SK-N-SH (cell line): ENCODE measurements at regions not wholly inside any gene's neighbourhood (a gene's known extent, or its start where the extent isn't known, plus 50 kb on each side); places are given as distances from the start of the nearest gene placed in this dataset.

Experiments used
- CTCF ChIA-PET: fragments of 300-600, 350-600 bp; formaldehyde crosslinking; extraction: SDS; loops from one replicate; lab custom pipeline; 2021; lab: Yijun Ruan, JAX
- POLR2A ChIA-PET: fragments of 350-600 bp; sonication (Branson Sonifier 250); formaldehyde crosslinking; extraction: SDS; loops from one replicate; lab custom pipeline; 2020; ENCODE audit warnings: antibody characterized with exemption, inconsistent platforms; lab: Yijun Ruan, JAX
- DNase-seq: peaks from one replicate; pipeline ENCODE4 v3.0.0; 2012
- H2AFZ ChIP-seq: fragments of 200-600 bp; sonication (generic); 2 replicates; pipeline ENCODE4 v1.8.1; 2016; ENCODE audit warnings: antibody characterized with exemption, mild to moderate bottlenecking, low read depth
- H3F3A ChIP-seq: fragments of 200-600 bp; sonication (generic); replicated peaks from 2 replicates; pipeline ENCODE3; 2016; ENCODE audit warnings: antibody characterized with exemption, mild to moderate bottlenecking; ENCODE audit not compliant: insufficient read depth
- H3K27ac ChIP-seq, 2 experiments: fragments of 200-500 bp in 1 of 2; fragments of 200-600 bp in 1 of 2; sonication (Bioruptor generic) in 1 of 2; sonication (generic), shearing (Covaris generic) in 1 of 2; 2 replicates each; pipeline versions ENCODE4 v1.5.1 to v1.6.1; 2014 to 2016; ENCODE audit warnings: low read depth in 2 of 2, inconsistent platforms in 1 of 2, low read length in 1 of 2, mild to moderate bottlenecking in 1 of 2, mixed read lengths in 1 of 2
- H3K27me3 ChIP-seq: fragments of 200-600 bp; sonication (generic), shearing (Covaris generic); 2 replicates; pipeline ENCODE4 v1.6.1; 2016; ENCODE audit warnings: mixed run types; ENCODE audit not compliant: insufficient read depth
- H3K36me3 ChIP-seq, 2 experiments: fragments of 200-500 bp in 1 of 2; fragments of 200-600 bp in 1 of 2; sonication (Bioruptor generic) in 1 of 2; sonication (generic) in 1 of 2; replicated peaks in 1 of 2; 2 replicates each; pipeline versions ENCODE3 to v1.5.1; 2014 to 2016; ENCODE audit warnings: low read length in 1 of 2, mild to moderate bottlenecking in 1 of 2; ENCODE audit not compliant: insufficient read depth in 2 of 2, control insufficient read depth in 1 of 2
- H3K4me1 ChIP-seq, 2 experiments: fragments of 200-500 bp in 1 of 2; fragments of 200-600 bp in 1 of 2; sonication (Bioruptor generic) in 1 of 2; sonication (generic), shearing (Covaris generic) in 1 of 2; 2 replicates each; pipeline versions ENCODE4 v1.5.1 to v1.6.1; 2014 to 2016; ENCODE audit warnings: low read depth in 1 of 2, low read length in 1 of 2, mixed run types in 1 of 2; ENCODE audit not compliant: insufficient read depth in 2 of 2, control insufficient read depth in 1 of 2
- H3K4me2 ChIP-seq: fragments of 200-600 bp; sonication (generic), shearing (Covaris generic); 2 replicates; pipeline ENCODE4 v1.6.1; 2017; ENCODE audit warnings: mixed run types
- H3K4me3 ChIP-seq, 2 experiments: fragments of 200-500 bp in 1 of 2; fragments of 200-600 bp in 1 of 2; sonication (Bioruptor generic) in 1 of 2; sonication (generic), shearing (Covaris generic) in 1 of 2; 2 replicates each; pipeline versions ENCODE4 v1.5.1 to v1.8.1; 2014 to 2016; ENCODE audit warnings: low read depth in 2 of 2, inconsistent platforms in 1 of 2, low read length in 1 of 2, mild to moderate bottlenecking in 1 of 2, mixed read lengths in 1 of 2, moderate library complexity in 1 of 2
- H3K79me2 ChIP-seq: fragments of 200-600 bp; sonication (generic); 2 replicates; pipeline ENCODE4 v1.8.1; 2017; ENCODE audit warnings: mild to moderate bottlenecking; ENCODE audit not compliant: insufficient read depth
- H3K9ac ChIP-seq: fragments of 200-600 bp; sonication (generic); 2 replicates; pipeline ENCODE4 v1.6.1; 2017; ENCODE audit warnings: mixed run types
- H3K9me2 ChIP-seq: fragments of 200-600 bp; sonication (generic); 2 replicates; pipeline ENCODE4 v1.6.1; 2017; ENCODE audit warnings: mixed run types
- H3K9me3 ChIP-seq: fragments of 200-600 bp; sonication (generic); 2 replicates; pipeline ENCODE4 v1.6.1; 2017; ENCODE audit warnings: mixed run types, mild to moderate bottlenecking, moderate library complexity
- H4K20me1 ChIP-seq: fragments of 200-600 bp; sonication (generic); 2 replicates; pipeline ENCODE4 v1.6.1; 2017; ENCODE audit warnings: mild to moderate bottlenecking, mixed run types; ENCODE audit not compliant: insufficient read depth
- EP300 ChIP-seq, 2 experiments: IDR thresholded peaks; 2 replicates each; pipeline versions ENCODE4 v1.4.0 to v1.6.1; 2012; ENCODE audit warnings: borderline replicate concordance in 1 of 2, low read depth in 1 of 2, low read length in 1 of 2
- FOXJ3 ChIP-seq: sonication (generic); formaldehyde crosslinking; IDR thresholded peaks from 2 replicates; pipeline ENCODE4 v1.5.1; 2020; ENCODE audit warnings: mild to moderate bottlenecking, missing genetic modification reagents
- FOXM1 ChIP-seq: IDR thresholded peaks from 2 replicates; pipeline ENCODE4 v1.4.0; 2012; ENCODE audit warnings: low read depth, mild to moderate bottlenecking
- GATA2 ChIP-seq: sonication (generic); formaldehyde crosslinking; IDR thresholded peaks from 2 replicates; pipeline ENCODE4 v1.5.0; 2020; ENCODE audit warnings: mild to moderate bottlenecking, missing genetic modification reagents
- IRF3 ChIP-seq: fragments of 150-350 bp; IDR thresholded peaks from 2 replicates; pipeline ENCODE4 v1.6.1; 2016; ENCODE audit warnings: mild to moderate bottlenecking, low read depth, low read length
- JUND ChIP-seq: IDR thresholded peaks from 2 replicates; pipeline ENCODE4 v1.4.0; 2012
- MAX ChIP-seq: IDR thresholded peaks from 2 replicates; pipeline ENCODE4 v1.4.0; 2012; ENCODE audit warnings: low read depth
- NFIC ChIP-seq: IDR thresholded peaks from 2 replicates; pipeline ENCODE4 v1.4.0; 2012; ENCODE audit warnings: borderline replicate concordance
- SMC3 ChIP-seq: IDR thresholded peaks from 2 replicates; pipeline ENCODE4 v1.6.1; 2012; ENCODE audit warnings: low read depth, low read length, improper control_type of control experiment
- TCF12 ChIP-seq: IDR thresholded peaks from 2 replicates; pipeline ENCODE4 v1.4.0; 2012
- USF2 ChIP-seq: fragments of 150-350 bp; IDR thresholded peaks from 2 replicates; pipeline ENCODE4 v1.6.1; 2017; ENCODE audit warnings: antibody characterized with exemption, low read length, low read depth, borderline replicate concordance
- YY1 ChIP-seq: IDR thresholded peaks from 2 replicates; pipeline ENCODE4 v1.4.0; 2012; ENCODE audit warnings: low read depth, mild to moderate bottlenecking
- WGBS: methylation state at CpG from one replicate; pipeline ENCODE4 v1.1.6; 2017; ENCODE audit warnings: low lambda C conversion rate; 5-methylcytosine and 5-hydroxymethylcytosine counted together
- TF ChIP-seq, protein P1 (sequence below): IDR thresholded peaks from 2 replicates; pipeline ENCODE4 v1.6.1; 2012; ENCODE audit warnings: mild to moderate bottlenecking, low read depth, low read length, moderate library complexity
- TF ChIP-seq, protein P2 (sequence below): IDR thresholded peaks from 2 replicates; pipeline ENCODE4 v1.4.0; 2012; ENCODE audit warnings: low read depth, borderline replicate concordance
- TF ChIP-seq, protein P3 (sequence below): IDR thresholded peaks from 2 replicates; pipeline ENCODE4 v1.4.0; 2012; ENCODE audit warnings: low read depth, borderline replicate concordance

DNA sequence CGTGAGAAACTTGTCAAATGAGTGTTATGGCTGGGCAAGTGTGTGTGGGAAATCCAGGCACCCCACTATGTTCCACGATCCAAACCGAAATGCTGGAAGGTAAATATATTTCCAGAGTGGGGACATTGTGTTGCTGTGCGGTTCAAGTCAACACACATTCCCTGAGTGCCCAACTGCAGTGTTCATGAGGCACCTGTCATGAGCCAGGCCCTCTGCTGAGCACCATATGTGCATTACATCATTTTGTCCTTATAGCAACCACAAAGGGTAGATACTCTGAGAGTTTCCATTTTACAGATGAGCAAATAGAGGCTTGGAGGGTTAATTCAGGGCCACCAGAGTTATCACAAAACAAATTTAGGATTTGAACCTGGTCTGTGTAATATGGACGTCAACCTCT is 59.9 kb upstream of the SOD1 start:
- no peak overlapping the region for H2AFZ ChIP-seq
- ChIA-PET CTCF (no interaction called here), POLR2A (no interaction called here)
- H3K36me3 ChIP-seq = no peaks in the 10 kb centered on the region
- H3K9ac ChIP-seq = no peak overlapping the region
- no peak overlapping the region for H3K4me2 ChIP-seq
- H4K20me1 ChIP-seq = no peaks in the 10 kb centered on the region
- no peak overlapping the region for H3K27ac ChIP-seq
- DNase-seq = no peak
- H3K9me2 ChIP-seq = no peaks in the 10 kb centered on the region
- 65% methylated on average over 5 of the region's 5 CpGs for WGBS
- H3K9me3 ChIP-seq = no peaks in the 10 kb centered on the region
- no peaks in the 10 kb centered on the region for H3F3A ChIP-seq
- no peaks in the 10 kb centered on the region for H3K79me2 ChIP-seq
- H3K27me3 ChIP-seq = no peaks in the 10 kb centered on the region; the same call in 1 of the 2 replicates
- TF ChIP-seq GATA2 (CRISPR knock-in tag) = no peak
- no peak for TF ChIP-seq FOXM1
- no peak for TF ChIP-seq YY1
- no peak for TF ChIP-seq FOXJ3 (CRISPR knock-in tag)
- TF ChIP-seq IRF3 = no peak
- TF ChIP-seq, protein P1, sequence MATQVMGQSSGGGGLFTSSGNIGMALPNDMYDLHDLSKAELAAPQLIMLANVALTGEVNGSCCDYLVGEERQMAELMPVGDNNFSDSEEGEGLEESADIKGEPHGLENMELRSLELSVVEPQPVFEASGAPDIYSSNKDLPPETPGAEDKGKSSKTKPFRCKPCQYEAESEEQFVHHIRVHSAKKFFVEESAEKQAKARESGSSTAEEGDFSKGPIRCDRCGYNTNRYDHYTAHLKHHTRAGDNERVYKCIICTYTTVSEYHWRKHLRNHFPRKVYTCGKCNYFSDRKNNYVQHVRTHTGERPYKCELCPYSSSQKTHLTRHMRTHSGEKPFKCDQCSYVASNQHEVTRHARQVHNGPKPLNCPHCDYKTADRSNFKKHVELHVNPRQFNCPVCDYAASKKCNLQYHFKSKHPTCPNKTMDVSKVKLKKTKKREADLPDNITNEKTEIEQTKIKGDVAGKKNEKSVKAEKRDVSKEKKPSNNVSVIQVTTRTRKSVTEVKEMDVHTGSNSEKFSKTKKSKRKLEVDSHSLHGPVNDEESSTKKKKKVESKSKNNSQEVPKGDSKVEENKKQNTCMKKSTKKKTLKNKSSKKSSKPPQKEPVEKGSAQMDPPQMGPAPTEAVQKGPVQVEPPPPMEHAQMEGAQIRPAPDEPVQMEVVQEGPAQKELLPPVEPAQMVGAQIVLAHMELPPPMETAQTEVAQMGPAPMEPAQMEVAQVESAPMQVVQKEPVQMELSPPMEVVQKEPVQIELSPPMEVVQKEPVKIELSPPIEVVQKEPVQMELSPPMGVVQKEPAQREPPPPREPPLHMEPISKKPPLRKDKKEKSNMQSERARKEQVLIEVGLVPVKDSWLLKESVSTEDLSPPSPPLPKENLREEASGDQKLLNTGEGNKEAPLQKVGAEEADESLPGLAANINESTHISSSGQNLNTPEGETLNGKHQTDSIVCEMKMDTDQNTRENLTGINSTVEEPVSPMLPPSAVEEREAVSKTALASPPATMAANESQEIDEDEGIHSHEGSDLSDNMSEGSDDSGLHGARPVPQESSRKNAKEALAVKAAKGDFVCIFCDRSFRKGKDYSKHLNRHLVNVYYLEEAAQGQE = no peak
- TF ChIP-seq JUND = no peak
- no peak for TF ChIP-seq EP300 (IDR thresholded peaks at IDR 0.05; ENCODE audit: borderline replicate concordance in 1 of 2, low read depth in 1 of 2, low read length in 1 of 2)
- no peak for TF ChIP-seq SMC3
- no peak for TF ChIP-seq NFIC
- no peaks in the 10 kb centered on the region for H3K4me1 ChIP-seq
- H3K4me3 ChIP-seq = no peak overlapping the region

GRCh38 chr21:31599013-31599412 is 60.5 kb upstream of the SOD1 start:
- Histone ChIP-seq H3K4me3 (no peak overlapping the region), H3F3A (no peaks in the 10 kb centered on the region), H3K9me3 (no peaks in the 10 kb centered on the region), H3K27ac (no peak overlapping the region), H3K4me1 (no peaks in the 10 kb centered on the region), H3K36me3 (no peaks in the 10 kb centered on the region), H3K4me2 (no peak overlapping the region), H3K9me2 (no peaks in the 10 kb centered on the region), H3K79me2 (no peaks in the 10 kb centered on the region), H3K9ac (no peak overlapping the region), H4K20me1 (no peaks in the 10 kb centered on the region), H2AFZ (no peak overlapping the region), H3K27me3 (no peaks in the 10 kb centered on the region; the same call in 1 of the 2 replicates)
- no peak for DNase-seq
- WGBS = 60% methylated on average over 3 of the region's 3 CpGs
- CTCF ChIA-PET = interaction anchor here (0.8 to 1.1 kb wide), 2 partner anchors 19 to 47 kb away, joined by 3 to 4 read pairs; no protein-coding TSS in a partner anchor
- POLR2A ChIA-PET = no interaction called here
- TF ChIP-seq TCF12 (no peak), FOXJ3 (CRISPR knock-in tag) (no peak), MAX (no peak), USF2 (no peak)
- TF ChIP-seq, protein P2, sequence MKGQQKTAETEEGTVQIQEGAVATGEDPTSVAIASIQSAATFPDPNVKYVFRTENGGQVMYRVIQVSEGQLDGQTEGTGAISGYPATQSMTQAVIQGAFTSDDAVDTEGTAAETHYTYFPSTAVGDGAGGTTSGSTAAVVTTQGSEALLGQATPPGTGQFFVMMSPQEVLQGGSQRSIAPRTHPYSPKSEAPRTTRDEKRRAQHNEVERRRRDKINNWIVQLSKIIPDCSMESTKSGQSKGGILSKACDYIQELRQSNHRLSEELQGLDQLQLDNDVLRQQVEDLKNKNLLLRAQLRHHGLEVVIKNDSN = no peak
- TF ChIP-seq, protein P3, sequence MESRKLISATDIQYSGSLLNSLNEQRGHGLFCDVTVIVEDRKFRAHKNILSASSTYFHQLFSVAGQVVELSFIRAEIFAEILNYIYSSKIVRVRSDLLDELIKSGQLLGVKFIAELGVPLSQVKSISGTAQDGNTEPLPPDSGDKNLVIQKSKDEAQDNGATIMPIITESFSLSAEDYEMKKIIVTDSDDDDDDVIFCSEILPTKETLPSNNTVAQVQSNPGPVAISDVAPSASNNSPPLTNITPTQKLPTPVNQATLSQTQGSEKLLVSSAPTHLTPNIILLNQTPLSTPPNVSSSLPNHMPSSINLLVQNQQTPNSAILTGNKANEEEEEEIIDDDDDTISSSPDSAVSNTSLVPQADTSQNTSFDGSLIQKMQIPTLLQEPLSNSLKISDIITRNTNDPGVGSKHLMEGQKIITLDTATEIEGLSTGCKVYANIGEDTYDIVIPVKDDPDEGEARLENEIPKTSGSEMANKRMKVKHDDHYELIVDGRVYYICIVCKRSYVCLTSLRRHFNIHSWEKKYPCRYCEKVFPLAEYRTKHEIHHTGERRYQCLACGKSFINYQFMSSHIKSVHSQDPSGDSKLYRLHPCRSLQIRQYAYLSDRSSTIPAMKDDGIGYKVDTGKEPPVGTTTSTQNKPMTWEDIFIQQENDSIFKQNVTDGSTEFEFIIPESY = no peak
